ENCODE measurements at regions not wholly inside any gene's neighbourhood (a gene's known extent, or its start where the extent isn't known, plus 50 kb on each side); places are given as distances from the start of the nearest gene placed in this dataset.

DNA sequence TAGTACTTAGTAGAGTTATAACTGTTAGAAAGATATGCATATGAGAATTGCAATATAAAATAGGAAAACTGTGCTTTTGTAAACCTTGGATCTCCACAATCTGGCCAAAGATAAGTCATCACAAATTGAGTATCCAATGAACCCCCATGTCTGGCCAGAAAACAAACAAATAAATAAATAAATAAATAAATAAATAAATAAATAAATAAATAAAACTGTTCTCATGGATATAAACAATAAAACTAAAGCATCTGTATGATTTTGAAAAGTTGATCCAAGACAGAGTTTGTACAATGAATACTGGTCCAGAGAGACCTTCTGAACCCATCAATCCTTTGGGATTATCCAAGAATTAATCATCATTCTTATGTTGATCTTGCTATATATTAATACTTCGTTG, 367.6 kb upstream of the CDH9 start:
- in situ Hi-C loops (cut with MboI; ENCODE audit: low sequenced_read_pairs, unreplicated experiment): no loop called here
- no peak for DNase-seq (ENCODE audit: low spot score)
- TF ChIP-seq, protein P1, sequence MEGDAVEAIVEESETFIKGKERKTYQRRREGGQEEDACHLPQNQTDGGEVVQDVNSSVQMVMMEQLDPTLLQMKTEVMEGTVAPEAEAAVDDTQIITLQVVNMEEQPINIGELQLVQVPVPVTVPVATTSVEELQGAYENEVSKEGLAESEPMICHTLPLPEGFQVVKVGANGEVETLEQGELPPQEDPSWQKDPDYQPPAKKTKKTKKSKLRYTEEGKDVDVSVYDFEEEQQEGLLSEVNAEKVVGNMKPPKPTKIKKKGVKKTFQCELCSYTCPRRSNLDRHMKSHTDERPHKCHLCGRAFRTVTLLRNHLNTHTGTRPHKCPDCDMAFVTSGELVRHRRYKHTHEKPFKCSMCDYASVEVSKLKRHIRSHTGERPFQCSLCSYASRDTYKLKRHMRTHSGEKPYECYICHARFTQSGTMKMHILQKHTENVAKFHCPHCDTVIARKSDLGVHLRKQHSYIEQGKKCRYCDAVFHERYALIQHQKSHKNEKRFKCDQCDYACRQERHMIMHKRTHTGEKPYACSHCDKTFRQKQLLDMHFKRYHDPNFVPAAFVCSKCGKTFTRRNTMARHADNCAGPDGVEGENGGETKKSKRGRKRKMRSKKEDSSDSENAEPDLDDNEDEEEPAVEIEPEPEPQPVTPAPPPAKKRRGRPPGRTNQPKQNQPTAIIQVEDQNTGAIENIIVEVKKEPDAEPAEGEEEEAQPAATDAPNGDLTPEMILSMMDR (IDR thresholded peaks at IDR 0.05; ENCODE audit: borderline replicate concordance, control extremely low read depth, extremely low read depth, insufficient read depth, missing control alignments): no peak

DNA sequence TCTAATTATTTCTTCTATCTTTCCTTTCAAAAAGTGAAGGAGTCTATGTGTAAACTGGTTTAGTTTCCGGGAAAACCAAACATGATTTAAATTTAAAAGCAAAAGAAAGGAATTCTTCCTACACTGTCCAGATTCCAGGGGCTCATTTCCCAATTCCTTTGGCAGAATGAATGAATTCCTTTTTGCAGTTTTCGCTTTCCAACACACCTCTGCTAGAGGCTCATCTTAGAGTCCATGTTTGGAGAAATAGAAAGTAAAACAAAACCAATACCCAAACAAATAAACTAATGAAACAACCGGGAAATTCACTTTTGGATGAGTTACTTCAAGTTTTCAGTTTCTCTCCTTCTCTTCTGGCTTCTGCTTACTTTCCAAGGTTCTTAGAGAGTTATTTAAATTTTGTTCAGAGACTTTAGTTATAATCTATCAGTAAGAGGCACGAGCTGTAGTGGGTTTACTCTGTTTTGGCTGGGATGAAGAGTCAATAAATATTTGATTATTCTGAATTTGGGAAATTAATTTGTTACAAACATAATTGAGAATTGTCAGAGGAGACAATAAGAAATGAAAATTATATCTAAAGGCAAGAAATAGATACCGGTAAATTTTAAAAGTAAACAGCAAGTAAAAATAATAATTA, 365.0 kb upstream of the CDH9 start:
- TF ChIP-seq, protein P1 (IDR thresholded peaks at IDR 0.05; ENCODE audit: borderline replicate concordance, control extremely low read depth, extremely low read depth, insufficient read depth, missing control alignments): no peak
- in situ Hi-C loops (cut with MboI; ENCODE audit: low sequenced_read_pairs, unreplicated experiment): no loop called here
- no peak for DNase-seq (ENCODE audit: low spot score)

DNA sequence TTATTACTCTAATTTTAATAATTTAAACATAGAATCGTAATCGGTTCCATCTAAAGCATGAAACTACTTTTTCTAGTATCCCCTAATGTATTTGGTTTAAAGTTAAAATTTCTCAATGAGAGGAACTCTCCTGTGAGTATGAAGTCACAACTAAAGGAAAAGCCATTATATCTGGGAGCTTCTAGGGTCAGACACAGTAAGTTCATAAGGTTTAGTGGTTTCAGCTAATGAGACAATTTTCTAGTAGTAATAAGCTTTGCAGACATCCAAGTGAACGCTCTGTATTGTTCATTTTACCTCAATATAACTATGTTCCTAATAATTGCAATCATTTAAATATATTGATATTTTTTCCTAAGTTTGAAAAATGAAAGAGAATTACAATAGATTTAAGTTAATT, 364.4 kb upstream of the CDH9 start:
- TF ChIP-seq, protein P1 (IDR thresholded peaks at IDR 0.05; ENCODE audit: borderline replicate concordance, control extremely low read depth, extremely low read depth, insufficient read depth, missing control alignments): no peak
- in situ Hi-C loops (cut with MboI; ENCODE audit: low sequenced_read_pairs, unreplicated experiment): no loop called here
- no peak for DNase-seq (ENCODE audit: low spot score)

DNA sequence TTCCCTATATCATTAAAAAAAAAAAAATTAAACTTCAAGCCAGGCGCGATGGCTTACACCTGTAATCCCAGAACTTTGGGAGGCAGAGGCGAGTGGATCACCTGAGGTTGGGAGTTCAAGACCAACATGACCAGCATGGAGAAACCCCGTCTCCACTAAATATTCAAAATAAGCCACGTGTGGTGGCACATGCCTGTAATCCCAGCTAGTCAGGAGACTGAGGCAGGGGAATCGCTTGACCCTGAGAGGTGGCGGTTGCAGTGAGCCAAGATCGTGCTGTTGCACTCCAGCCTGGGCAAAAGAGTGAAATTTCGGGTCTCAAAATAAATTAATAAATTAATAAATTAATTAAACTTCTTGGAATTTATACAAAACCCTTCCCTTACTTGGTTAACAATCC, 358.6 kb upstream of the CDH9 start:
- in situ Hi-C loops (cut with MboI; ENCODE audit: low sequenced_read_pairs, unreplicated experiment): no loop called here
- DNase-seq (ENCODE audit: low spot score): no peak

DNA sequence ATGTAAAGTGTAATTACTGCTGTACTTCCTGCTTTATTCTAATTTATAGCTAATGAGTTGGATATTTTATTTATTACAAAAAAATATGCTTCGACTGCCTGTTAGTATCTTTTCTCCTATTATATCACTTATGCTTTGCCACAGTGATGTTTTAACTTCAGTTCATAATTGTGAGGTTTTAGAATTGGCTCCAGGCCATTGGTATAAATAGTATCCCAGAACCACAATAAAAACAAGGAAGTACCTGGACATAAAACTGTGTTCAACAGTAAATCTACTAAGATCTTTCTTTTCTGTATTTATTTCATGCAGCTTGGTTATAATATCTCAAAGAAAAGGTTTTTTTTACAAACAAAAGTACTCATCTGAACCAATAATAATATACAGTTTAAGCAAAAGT, 354.3 kb upstream of the CDH9 start:
- in situ Hi-C loops (cut with MboI; ENCODE audit: low sequenced_read_pairs, unreplicated experiment): no loop called here
- DNase-seq (ENCODE audit: low spot score): no peak
- TF ChIP-seq, protein P1 (IDR thresholded peaks at IDR 0.05; ENCODE audit: borderline replicate concordance, control extremely low read depth, extremely low read depth, insufficient read depth, missing control alignments): no peak

More for the DNA sequence above, 358.6 kb upstream of the CDH9 start:
- TF ChIP-seq, protein P1 (IDR thresholded peaks at IDR 0.05; ENCODE audit: borderline replicate concordance, control extremely low read depth, extremely low read depth, insufficient read depth, missing control alignments): no peak

DNA sequence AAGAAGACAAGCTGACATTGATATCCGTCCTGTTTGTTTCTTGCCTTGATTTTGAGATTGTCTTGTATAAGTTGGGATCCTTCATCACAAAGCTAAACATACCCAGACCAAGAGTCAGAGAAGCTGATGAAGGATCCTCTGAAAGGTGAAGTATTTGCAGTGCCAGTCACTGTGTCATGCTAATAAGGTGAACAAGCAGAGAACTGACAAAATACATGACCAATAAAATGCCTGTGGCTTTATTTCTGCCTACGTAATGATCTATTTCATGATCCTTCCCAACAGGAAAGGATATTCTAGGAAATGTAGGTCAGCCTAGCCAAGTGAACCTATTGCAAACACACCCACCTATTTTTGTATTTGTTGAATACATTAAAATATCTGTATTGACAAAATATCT, 351.3 kb upstream of the CDH9 start:
- in situ Hi-C loops (cut with MboI; ENCODE audit: low sequenced_read_pairs, unreplicated experiment): no loop called here
- TF ChIP-seq, protein P1 (IDR thresholded peaks at IDR 0.05; ENCODE audit: borderline replicate concordance, control extremely low read depth, extremely low read depth, insufficient read depth, missing control alignments): no peak
- DNase-seq (ENCODE audit: low spot score): no peak

All from GM13976 (cell line).